ENCODE measurements at regions not wholly inside any gene's neighbourhood (a gene's known extent, or its start where the extent isn't known, plus 50 kb on each side); places are given as distances from the start of the nearest gene placed in this dataset.

GRCh38 chr5:68770551-68770950 lies 323.3 kb upstream of the SLC30A5 start:
- TF ChIP-seq, protein P1, sequence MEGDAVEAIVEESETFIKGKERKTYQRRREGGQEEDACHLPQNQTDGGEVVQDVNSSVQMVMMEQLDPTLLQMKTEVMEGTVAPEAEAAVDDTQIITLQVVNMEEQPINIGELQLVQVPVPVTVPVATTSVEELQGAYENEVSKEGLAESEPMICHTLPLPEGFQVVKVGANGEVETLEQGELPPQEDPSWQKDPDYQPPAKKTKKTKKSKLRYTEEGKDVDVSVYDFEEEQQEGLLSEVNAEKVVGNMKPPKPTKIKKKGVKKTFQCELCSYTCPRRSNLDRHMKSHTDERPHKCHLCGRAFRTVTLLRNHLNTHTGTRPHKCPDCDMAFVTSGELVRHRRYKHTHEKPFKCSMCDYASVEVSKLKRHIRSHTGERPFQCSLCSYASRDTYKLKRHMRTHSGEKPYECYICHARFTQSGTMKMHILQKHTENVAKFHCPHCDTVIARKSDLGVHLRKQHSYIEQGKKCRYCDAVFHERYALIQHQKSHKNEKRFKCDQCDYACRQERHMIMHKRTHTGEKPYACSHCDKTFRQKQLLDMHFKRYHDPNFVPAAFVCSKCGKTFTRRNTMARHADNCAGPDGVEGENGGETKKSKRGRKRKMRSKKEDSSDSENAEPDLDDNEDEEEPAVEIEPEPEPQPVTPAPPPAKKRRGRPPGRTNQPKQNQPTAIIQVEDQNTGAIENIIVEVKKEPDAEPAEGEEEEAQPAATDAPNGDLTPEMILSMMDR (IDR thresholded peaks at IDR 0.05), result no peak

DNA sequence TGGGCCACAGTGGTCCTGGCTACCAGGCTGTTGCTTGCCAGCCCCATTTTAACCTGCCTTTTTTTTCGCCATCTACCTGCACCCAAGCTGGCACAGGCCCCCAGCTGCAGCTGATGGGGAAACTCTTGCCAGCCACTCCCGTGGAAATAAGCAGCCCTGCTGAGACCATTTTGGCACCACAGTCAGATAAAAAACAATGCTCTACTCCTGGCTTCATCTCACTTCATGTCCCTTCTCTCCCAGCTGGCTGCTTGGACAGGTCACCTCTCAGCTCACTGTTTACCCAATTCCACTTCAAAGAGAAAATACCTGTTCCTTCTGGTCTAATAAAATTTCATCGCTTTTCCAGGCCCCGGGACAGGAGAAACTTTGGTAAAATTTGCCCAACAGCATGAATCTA lies 322.6 kb upstream of the SLC30A5 start:
- TF ChIP-seq, protein P1 (IDR thresholded peaks at IDR 0.05), result no peak

GRCh38 chr5:68771732-68772131 lies 322.1 kb upstream of the SLC30A5 start:
- TF ChIP-seq, protein P1 (IDR thresholded peaks at IDR 0.05), result no peak

GRCh38 chr5:68776381-68776780 lies 317.4 kb upstream of the SLC30A5 start:
- TF ChIP-seq, protein P1 (IDR thresholded peaks at IDR 0.05), result no peak

DNA sequence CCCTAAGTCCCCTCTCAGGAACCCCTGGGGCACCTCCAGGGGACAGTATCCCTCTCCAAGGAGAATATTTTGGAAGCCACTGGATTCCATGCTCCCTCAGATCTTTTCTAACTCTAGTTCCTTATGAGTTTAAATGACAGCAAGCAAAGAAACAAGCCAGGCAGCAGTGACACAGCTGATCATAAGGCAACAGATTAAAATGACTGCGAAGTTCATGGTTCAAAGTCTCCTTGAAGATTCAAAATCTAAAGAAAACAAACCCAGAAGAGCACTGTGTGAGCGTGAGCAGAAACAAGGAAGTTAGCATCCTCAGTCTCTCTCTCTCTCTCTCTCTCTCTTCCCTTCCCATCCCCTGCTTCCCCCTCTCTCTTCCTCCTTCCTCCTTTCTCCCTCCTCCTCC lies 316.7 kb upstream of the SLC30A5 start:
- TF ChIP-seq, protein P1 (IDR thresholded peaks at IDR 0.05), result no peak

DNA sequence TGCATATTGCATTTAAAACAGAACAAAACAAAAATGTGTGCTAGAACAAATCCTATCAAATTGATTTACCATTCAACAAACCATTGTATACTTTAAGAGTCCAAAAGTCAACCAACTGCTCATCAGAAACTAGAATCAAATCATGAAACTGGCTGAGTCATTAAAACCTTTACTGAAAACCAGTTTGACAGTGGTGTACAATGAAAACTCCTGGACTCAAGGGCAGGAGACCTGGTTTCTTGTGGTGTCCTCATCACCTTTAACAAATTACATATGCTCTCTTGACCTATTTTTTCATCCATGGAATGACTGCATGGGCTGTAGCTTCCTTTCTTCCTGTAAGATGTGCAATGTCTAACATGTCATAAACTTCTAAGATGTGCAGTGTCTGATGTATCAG lies 315.3 kb upstream of the SLC30A5 start:
- TF ChIP-seq, protein P1 (IDR thresholded peaks at IDR 0.05), result no peak

DNA sequence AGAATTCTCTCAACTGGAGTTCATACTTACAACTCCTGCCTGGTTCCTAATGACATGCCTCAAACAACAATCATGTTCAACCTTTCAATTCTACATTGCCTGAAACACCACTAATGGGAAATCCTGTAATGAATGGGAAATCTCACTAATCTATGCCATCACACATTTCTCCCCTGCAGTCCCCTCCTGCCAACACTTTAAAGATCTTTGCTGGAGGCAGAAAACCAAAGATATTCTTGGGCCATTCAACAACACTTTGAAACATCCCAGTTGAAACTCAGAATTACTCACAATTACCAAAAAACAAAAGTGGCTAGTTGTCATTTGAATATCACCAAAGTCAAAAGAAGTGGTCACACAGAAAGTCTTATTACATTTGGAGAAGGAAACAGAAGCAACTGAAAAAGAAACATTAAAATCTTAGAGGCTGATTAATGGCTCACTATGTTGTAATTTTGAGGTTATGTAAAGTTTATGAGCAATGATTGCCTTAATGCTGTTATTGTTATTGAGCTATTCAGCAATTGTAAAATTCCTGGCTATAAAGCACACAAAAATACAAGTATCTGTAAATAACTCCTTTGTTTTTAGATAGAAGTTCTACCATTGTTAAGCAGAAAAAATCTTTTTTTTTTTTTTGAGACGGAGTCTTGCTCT lies 313.4 kb upstream of the SLC30A5 start:
- TF ChIP-seq, protein P1 (IDR thresholded peaks at IDR 0.05), result no peak

DNA sequence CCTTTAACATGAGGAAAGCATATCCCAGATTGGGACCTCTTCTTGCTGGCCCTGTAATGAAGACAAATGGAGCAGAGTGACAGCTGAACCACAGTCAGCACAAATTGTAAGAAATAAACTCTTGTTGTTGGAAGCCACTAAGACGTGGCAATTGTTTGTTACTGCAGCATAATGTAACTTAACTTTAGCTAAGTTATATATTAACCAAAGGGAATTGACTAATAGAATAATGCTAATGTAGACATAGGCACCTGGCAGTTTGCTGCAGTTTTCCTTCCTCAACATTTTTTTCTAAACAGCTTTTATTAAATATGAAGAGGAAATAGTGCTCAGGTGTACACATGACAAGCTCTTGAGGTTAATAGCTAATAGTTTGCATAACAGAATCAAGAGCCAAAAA lies 300.7 kb upstream of the SLC30A5 start:
- TF ChIP-seq, protein P1 (IDR thresholded peaks at IDR 0.05), result no peak
